Right lung (tissue), 2 donors: ENCODE measurements at regions not wholly inside any gene's neighbourhood (a gene's known extent, or its start where the extent isn't known, plus 50 kb on each side); places are given as distances from the start of the nearest gene placed in this dataset.
"Not testable (repeated sequence)": the region's sequence is repeated elsewhere in the genome, so short reads cannot be mapped to it uniquely, and the experiment has no call there.

Experiments
- DNase-seq, 2 donors: peaks; one replicate each; pipeline ENCODE4 v3.0.0-alpha.2; 2013

- DNase-seq = no peak
Observed at GRCh38 chr13:26483546-26483945, 73.9 kb upstream of the WASF3 start.

- no peak for DNase-seq
Observed at GRCh38 chr13:26484196-26484595, 73.3 kb upstream of the WASF3 start.

- DNase-seq = no peak
Observed at GRCh38 chr13:26485288-26485687, 72.2 kb upstream of the WASF3 start.

- no peak for DNase-seq
Observed at GRCh38 chr13:26485786-26486185, 71.7 kb upstream of the WASF3 start.

GRCh38 chr13:26486550-26486949, 70.9 kb upstream of the WASF3 start:
- no peak for DNase-seq

- DNase-seq = no peak
Observed at GRCh38 chr13:26487781-26488180, 69.7 kb upstream of the WASF3 start.

GRCh38 chr13:26488236-26489003, 69.1 kb upstream of the WASF3 start:
- DNase-seq = no peak

GRCh38 chr13:26492301-26492700, 65.2 kb upstream of the WASF3 start:
- not testable (repeated sequence) for DNase-seq

- DNase-seq = no peak
Observed at GRCh38 chr13:26494571-26495195, 62.8 kb upstream of the WASF3 start.

- DNase-seq = no peak
Observed at GRCh38 chr13:26495750-26496149, 61.7 kb upstream of the WASF3 start.

- DNase-seq = no peak
Observed at GRCh38 chr13:26497968-26498511, 59.4 kb upstream of the WASF3 start.

- DNase-seq = no peak
Observed at GRCh38 chr13:26498656-26499601, 58.6 kb upstream of the WASF3 start.

- DNase-seq = no peak
Observed at GRCh38 chr13:26500618-26501320, 56.7 kb upstream of the WASF3 start.

- DNase-seq = no peak
Observed at GRCh38 chr13:26501641-26502040, 55.8 kb upstream of the WASF3 start.

- DNase-seq = no peak
Observed at GRCh38 chr13:26502826-26503225, 54.7 kb upstream of the WASF3 start.

- no peak for DNase-seq
Observed at GRCh38 chr13:26503826-26504594, 53.5 kb upstream of the WASF3 start.
